CD4-positive, alpha-beta T cell treated with Interferon gamma for 1 hour (primary cell): ENCODE measurements at regions not wholly inside any gene's neighbourhood (a gene's known extent, or its start where the extent isn't known, plus 50 kb on each side); places are given as distances from the start of the nearest gene placed in this dataset.

Experiments
- DNase-seq: peaks from one replicate; pipeline ENCODE4 v3.0.0-alpha.2; 2020

DNA sequence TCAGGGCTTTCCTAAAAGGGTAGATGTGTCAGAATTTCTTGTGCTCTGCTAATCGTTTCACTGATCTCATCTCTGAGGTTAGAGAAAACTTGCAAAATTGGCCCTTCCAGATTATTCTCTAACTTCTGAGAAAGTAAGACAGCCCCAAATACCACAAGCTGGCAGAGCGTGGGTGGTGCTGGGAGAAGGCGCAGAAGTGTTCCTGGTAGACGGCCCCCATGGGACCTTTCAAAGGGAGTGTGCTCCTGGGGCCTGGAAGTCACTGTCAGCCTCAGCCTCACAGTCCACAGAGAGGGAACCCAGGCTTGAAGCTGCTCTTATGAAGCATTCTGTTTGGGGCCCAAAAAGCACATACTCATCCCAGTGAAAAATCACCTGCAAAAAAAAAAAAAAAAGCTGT, 86.5 kb upstream of the PFN2 start:
- no peak for DNase-seq

DNA sequence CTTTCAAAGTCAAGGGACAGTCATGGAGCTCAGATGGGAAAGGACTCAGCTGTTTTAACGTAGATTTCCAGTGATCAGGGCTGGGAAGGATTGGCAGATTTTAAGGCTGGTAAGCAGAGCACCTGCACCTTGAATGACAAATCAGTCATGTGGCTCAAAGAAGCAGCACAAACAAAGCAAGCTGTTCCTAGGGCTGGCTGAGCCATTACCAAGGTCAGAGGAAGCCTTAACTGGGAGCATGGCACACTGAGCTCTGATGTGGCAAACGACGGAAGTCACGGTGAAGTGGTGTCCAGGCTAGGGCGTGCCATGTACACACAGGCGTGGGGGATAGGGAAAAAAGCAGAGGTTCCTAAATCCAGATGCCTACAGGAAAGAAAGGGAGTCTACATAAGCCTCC, 84.6 kb upstream of the PFN2 start:
- DNase-seq, result no peak

DNA sequence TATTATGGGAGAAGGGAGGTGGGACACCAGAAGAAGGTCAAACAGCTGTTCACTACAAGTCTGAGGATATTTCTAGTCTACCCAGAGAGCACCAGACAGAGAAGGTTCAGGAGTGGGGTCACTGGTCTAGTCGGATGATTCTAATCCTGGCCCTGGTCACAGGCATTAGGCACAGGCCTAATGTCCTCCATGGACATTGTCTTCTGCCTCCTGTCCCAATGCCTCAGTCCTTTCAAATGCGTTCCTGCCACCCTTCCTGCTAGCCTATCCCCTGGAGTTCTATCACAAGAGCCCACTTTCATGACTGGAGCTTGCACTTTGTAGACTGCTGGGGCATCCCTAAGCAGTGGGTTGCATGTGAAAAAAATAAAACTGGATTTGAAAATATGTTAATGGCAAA, 83.9 kb upstream of the PFN2 start:
- no peak for DNase-seq

DNA sequence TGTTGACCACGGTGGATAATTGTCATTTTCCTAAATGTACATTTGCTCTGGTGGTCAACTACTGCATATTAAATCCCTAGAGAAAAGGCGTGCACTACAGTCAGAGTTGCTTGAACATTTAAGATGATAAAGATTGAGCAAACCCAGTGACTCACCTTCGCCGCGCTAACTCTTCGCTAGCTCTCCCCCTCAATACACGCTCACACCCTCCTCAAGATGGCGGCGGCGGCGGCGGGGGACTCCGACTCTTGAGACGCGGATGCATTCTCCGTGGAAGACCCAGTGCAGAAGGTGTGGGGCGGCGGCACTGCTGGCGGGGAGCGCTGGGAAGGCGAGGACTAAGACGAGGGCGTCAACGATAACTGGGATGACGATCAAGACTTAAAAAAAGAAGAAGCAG, 79.8 kb upstream of the PFN2 start:
- no peak for DNase-seq

GRCh38 chr3:150049317-150049716, 78.6 kb upstream of the PFN2 start:
- no peak for DNase-seq

DNA sequence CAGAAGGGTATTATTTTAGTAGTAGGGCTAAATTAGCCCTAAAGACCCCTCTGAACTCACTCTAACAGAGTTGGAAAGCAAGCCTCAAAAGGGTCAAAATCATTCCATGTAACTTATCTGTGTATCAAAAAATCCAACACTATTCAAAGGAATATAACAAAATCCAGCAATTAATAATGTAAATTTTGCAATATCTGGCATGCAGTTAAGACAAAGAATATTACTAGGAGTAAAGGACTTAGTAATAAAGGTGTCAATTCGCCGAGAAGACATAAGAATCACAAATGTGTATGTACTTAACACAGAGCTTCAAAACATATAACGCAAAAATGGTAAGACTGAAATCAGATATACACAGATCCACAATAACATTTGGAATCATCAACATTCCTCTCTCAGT, 71.2 kb upstream of the PFN2 start:
- no peak for DNase-seq

DNA sequence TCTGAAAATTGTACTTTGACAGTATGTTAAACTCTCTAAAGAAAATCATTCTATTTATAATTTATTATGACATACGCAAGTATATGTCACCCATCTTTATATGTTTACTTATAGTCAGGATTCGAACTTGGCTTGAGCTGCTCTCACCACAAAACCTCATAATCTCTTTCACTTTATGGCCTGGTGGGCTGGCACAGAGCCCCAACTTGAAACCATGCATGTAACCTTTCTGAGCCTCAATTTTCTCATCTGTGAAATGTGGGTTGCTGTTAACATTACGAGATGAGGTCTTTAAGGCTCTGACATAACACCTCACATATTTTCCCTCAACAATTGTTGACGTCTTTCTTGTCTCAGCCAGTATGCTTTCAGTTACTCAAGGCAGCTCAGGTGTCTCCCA, 69.4 kb upstream of the PFN2 start:
- DNase-seq, result no peak

- DNase-seq, result no peak
These were observed 68.1 kb upstream of the PFN2 start for GRCh38 chr3:150038830-150039229.

DNA sequence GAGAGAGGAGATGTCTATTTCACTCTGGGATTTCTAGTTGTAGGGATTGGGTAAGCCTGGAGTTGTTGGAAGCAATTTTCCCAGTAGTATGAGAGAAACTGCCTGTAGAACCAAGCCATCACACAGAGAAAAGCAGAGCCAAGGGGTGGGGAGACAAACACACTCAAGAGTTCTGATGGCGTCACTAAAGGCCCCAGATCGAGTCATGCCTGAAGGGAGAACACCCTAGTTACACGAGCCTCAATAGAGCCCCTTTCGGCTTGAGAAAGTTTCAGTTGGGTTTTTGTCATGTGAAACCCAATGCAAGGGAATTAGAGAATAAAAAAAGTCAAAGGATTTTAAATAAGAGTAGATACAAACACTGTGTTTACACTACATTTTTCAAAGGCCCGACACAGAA, 66.1 kb upstream of the PFN2 start:
- DNase-seq, result no peak

- DNase-seq, result no peak
These were observed 65.4 kb upstream of the PFN2 start for GRCh38 chr3:150035910-150036612.

DNA sequence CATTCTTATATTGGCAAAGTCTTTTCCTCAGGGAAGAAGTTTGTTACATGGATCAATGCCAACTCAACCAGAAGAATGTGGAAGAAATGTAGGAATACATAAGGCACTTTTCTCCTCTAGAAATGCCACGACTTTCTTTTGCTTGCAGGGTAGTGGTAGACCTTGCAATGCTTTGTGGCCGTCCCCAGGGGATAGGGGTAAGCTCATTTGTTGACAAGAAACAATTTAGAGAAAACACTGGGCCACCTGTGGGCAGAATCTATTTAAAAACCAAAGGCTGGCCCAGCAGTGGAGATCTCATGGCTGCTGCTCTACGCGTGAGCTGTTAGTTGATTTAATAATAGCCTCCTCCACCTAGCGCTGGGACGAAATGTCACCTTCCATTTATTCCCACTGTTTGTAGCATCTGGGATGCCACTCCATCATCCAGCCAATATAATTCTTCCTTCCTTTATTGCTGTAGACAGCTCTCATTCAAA, 64.6 kb upstream of the PFN2 start:
- DNase-seq, result no peak

DNA sequence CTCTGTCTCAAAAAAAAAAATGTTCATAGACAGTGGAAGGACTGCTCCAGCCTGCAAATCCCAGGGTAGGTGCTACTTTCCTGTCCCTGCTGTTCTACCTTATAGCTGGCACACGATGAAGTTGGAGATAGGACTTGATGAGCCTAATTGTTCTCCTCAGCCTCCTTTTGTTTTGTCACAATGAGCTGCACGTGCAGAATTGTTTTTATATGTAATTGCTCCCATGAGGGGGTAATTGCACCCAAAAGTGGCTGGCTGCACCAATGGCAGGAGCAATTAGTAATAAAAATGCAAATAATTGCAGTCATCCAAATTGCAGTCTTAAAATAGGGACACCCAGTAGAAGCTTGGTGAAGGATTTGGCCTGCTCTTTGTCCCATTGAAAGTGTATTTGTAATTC, 63.0 kb upstream of the PFN2 start:
- no peak for DNase-seq

DNA sequence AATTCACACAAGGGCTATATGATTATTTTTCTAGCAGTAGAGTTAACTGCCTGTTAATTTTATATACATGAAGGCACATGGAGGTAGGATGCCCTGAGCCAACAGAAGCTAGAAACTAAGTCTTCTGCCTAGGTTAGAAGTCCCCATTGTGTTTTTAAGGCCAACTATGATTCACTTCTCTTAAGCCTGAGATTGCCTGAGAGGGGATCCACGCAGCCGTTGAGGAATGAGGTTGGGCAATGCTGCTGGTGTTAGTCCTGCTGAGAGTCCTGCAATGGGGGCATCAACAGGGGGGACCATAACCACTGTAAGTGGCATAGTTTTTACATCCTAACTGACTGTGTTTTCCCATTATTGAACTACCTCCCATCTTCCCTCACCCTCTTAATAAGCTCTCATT, 60.1 kb upstream of the PFN2 start:
- no peak for DNase-seq

GRCh38 chr3:150023239-150023636, 52.5 kb upstream of the PFN2 start:
- DNase-seq, result no peak

DNA sequence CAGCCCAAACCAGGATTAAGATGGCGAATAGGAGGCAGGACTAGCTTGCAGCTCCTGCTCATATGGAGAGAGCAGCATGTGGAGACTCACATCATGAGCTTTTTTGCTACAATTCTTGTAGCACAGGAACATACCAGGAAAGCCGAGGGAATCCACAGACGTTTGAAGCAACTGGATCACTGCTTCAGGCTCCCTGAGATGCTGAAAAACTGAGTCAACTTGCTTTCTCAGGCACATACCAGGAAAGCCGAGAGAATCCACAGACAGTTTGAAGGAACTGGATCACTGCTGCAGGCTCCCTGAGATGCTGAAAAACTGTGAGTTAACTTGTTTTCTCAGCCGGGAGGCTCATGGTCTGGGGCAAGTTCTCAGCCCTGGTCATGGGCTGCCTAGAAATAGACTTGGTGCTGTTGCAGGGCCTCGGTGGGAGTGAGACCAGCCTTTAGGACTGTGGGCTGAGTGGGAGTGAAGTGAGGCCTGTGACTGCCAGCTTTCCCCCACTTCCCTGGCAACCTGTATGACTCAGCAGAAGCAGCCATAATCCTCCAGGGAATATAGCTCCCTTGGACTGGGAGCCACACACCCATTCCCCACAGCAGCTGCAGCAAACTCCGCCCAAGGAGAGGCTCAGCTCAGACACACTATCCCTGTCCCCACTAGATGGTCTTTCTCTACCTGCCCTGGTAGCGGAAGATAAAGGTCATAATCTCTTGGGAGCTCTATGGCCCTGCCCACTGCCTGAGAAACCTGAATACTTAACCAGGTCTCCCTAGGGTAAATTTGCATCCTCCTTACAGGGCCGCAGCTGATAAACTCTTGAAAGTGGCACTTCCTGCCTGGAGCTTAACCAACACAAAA, 51.9 kb upstream of the PFN2 start:
- DNase-seq, result no peak

DNA sequence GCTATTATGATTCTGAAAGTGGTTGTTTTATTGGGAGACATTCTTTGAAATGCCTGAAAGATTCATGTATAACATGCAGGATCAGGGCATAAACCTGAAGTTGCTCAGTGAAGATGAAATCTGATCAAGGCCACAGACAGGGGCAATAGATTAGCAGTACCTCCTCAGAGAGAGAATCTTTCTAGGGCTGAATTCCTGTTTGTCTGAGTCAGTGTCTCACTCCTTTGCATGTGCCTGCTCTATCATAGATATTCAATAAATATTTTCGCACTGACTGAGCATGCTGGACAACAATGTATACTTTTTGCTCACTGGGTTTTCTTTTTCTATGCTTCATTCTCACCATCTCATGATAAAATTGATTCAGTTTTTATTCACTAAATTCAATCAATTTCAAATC, 49.8 kb upstream of the PFN2 start:
- no peak for DNase-seq
